H1 (cell line): ENCODE measurements at regions not wholly inside any gene's neighbourhood (a gene's known extent, or its start where the extent isn't known, plus 50 kb on each side); places are given as distances from the start of the nearest gene placed in this dataset.

Source experiments
- CTCF ChIA-PET: fragments of 300-600 bp; sonication (Branson Sonifier 250); formaldehyde crosslinking; loops from one replicate; lab custom pipeline; 2021; ENCODE audit not compliant: partially characterized antibody; lab: Charles Lee
- POLR2A ChIA-PET: fragments of 300-600 bp; sonication (Branson Sonifier 250); formaldehyde crosslinking; loops from one replicate; lab custom pipeline; 2021; ENCODE audit warnings: inconsistent platforms; ENCODE audit not compliant: partially characterized antibody; lab: Charles Lee
- DNase-seq, 2 experiments: peaks; one replicate each; pipeline versions ENCODE4 v3.0.0 to v3.0.0-alpha.2; 2010 to 2022; ENCODE audit warnings: low spot score in 2 of 2, low read depth in 1 of 2, mixed read lengths in 1 of 2
- FAIRE-seq: peaks from 2 replicates; lab custom pipeline; 2011; peaks lifted over from hg19 to GRCh38; lab: Jason Lieb, UNC
- H2AFZ ChIP-seq: 2 replicates; pipeline ENCODE4 v1.8.1; 2012; ENCODE audit warnings: low read length, inconsistent platforms
- H2AK5ac ChIP-seq: 2 replicates; pipeline ENCODE4 v1.6.1; 2013; ENCODE audit warnings: low read depth, low read length
- H2BK120ac ChIP-seq: replicated peaks from 2 replicates; pipeline ENCODE3; 2013; ENCODE audit warnings: low read depth, low read length, inconsistent platforms
- H2BK12ac ChIP-seq: 2 replicates; pipeline ENCODE4 v1.6.1; 2013; ENCODE audit warnings: low read depth, low read length
- H2BK15ac ChIP-seq: 2 replicates; pipeline ENCODE4 v1.6.1; 2013; ENCODE audit warnings: low read length
- H2BK20ac ChIP-seq: 2 replicates; pipeline ENCODE4 v1.6.1; 2013; ENCODE audit warnings: low read length
- H2BK5ac ChIP-seq: 2 replicates; pipeline ENCODE4 v1.6.1; 2013; ENCODE audit warnings: low read depth, low read length
- H3K14ac ChIP-seq: 2 replicates; pipeline ENCODE4 v1.6.1; 2013; ENCODE audit warnings: inconsistent platforms; ENCODE audit not compliant: insufficient read length
- H3K18ac ChIP-seq: 2 replicates; pipeline ENCODE4 v1.6.1; 2013; ENCODE audit warnings: low read length; ENCODE audit errors: extremely low read depth
- H3K23ac ChIP-seq: 2 replicates; pipeline ENCODE4 v1.6.1; 2013; ENCODE audit warnings: inconsistent platforms; ENCODE audit not compliant: insufficient read length
- H3K23me2 ChIP-seq: 2 replicates; pipeline ENCODE4 v1.6.1; 2013; ENCODE audit warnings: low read depth, low read length
- H3K27ac ChIP-seq: 2 replicates; pipeline ENCODE4 v1.6.1; 2011; ENCODE audit warnings: low read depth, low read length, inconsistent platforms
- H3K27me3 ChIP-seq, 4 experiments: replicated peaks in 1 of 4; 1 replicate in 1 of 4; 2 replicates in 3 of 4; pipeline versions ENCODE4 v1.6.1 to v1.8.1; 2011 to 2013; ENCODE audit warnings: low read length in 3 of 4, mild to moderate bottlenecking in 3 of 4, inconsistent platforms in 2 of 4, mixed read lengths in 2 of 4, moderate library complexity in 1 of 4; ENCODE audit not compliant: control insufficient read depth in 3 of 4, insufficient read depth in 3 of 4; ENCODE audit errors: extremely low read depth in 1 of 4
- H3K36me3 ChIP-seq, 4 experiments: 2 replicates each; pipeline versions ENCODE4 v1.6.1 to v1.8.1; 2011 to 2013; ENCODE audit warnings: mild to moderate bottlenecking in 4 of 4, low read length in 3 of 4, moderate library complexity in 2 of 4, control low read depth in 1 of 4, inconsistent platforms in 1 of 4; ENCODE audit not compliant: insufficient read depth in 4 of 4, control insufficient read depth in 2 of 4
- H3K4ac ChIP-seq: replicated peaks from 2 replicates; pipeline ENCODE3; 2013; ENCODE audit warnings: low read length, low read depth, mixed read lengths, inconsistent platforms; ENCODE audit not compliant: insufficient read length
- H3K4me1 ChIP-seq, 4 experiments: replicated peaks in 1 of 4; 1 replicate in 1 of 4; 2 replicates in 3 of 4; pipeline versions ENCODE4 v1.6.1 to v1.8.1; 2011 to 2013; ENCODE audit warnings: low read length in 3 of 4, inconsistent platforms in 2 of 4, mixed read lengths in 1 of 4; ENCODE audit not compliant: insufficient read depth in 4 of 4, control insufficient read depth in 3 of 4
- H3K4me2 ChIP-seq, 2 experiments: 2 replicates each; pipeline versions ENCODE4 v1.6.1 to v1.8.1; 2011 to 2013; ENCODE audit warnings: low read depth in 2 of 2, low read length in 2 of 2, control low read depth in 1 of 2, inconsistent platforms in 1 of 2, mild to moderate bottlenecking in 1 of 2; ENCODE audit not compliant: insufficient read depth in 1 of 2
- H3K4me3 ChIP-seq, 4 experiments: fragments of 200-600, 300-600 bp in 1 of 4; sonication (generic), shearing (Covaris generic), sonication (Bioruptor Twin) in 1 of 4; 2 replicates each; pipeline versions ENCODE4 v1.5.1 to v1.8.1; 2011 to 2016; ENCODE audit warnings: low read length in 4 of 4, low read depth in 3 of 4, control low read depth in 2 of 4, inconsistent platforms in 2 of 4, mild to moderate bottlenecking in 2 of 4, mixed read lengths in 1 of 4, moderate library complexity in 1 of 4; ENCODE audit not compliant: insufficient read depth in 2 of 4; ENCODE audit errors: extremely low read depth in 1 of 4
- H3K56ac ChIP-seq: replicated peaks from 2 replicates; pipeline ENCODE3; 2013; ENCODE audit warnings: low read depth, mild to moderate bottlenecking, mixed read lengths, low read length, inconsistent platforms; ENCODE audit not compliant: insufficient read length
- H3K79me1 ChIP-seq: 2 replicates; pipeline ENCODE4 v1.6.1; 2013; ENCODE audit warnings: low read depth, low read length, control low read depth
- H3K79me2 ChIP-seq, 2 experiments: 2 replicates each; pipeline versions ENCODE4 v1.6.1 to v1.8.1; 2012 to 2013; ENCODE audit warnings: low read length in 2 of 2, mild to moderate bottlenecking in 2 of 2, inconsistent platforms in 1 of 2; ENCODE audit not compliant: insufficient read depth in 2 of 2, control insufficient read depth in 1 of 2
- H3K9ac ChIP-seq, 4 experiments: replicated peaks in 1 of 4; 1 replicate in 1 of 4; 2 replicates in 3 of 4; pipeline versions ENCODE4 v1.6.1 to v1.8.1; 2011 to 2013; ENCODE audit warnings: low read depth in 3 of 4, low read length in 3 of 4, control low read depth in 2 of 4, mild to moderate bottlenecking in 2 of 4, moderate library complexity in 2 of 4, inconsistent platforms in 1 of 4; ENCODE audit errors: extremely low read depth in 1 of 4
- H3K9me3 ChIP-seq, 2 experiments: 2 replicates each; pipeline versions ENCODE4 v1.6.1 to v1.8.1; 2012 to 2013; ENCODE audit warnings: mild to moderate bottlenecking in 2 of 2, moderate library complexity in 2 of 2, control low read depth in 1 of 2, inconsistent platforms in 1 of 2, low read depth in 1 of 2, low read length in 1 of 2, mixed read lengths in 1 of 2; ENCODE audit not compliant: insufficient read depth in 2 of 2
- H4K20me1 ChIP-seq, 2 experiments: replicated peaks in 1 of 2; 2 replicates each; pipeline versions ENCODE3 to v1.8.1; 2011 to 2013; ENCODE audit warnings: inconsistent platforms in 2 of 2, low read length in 2 of 2, mild to moderate bottlenecking in 1 of 2; ENCODE audit not compliant: insufficient read depth in 2 of 2, control insufficient read depth in 1 of 2
- H4K5ac ChIP-seq: 2 replicates; pipeline ENCODE4 v1.6.1; 2013; ENCODE audit warnings: low read length, low read depth, mixed read lengths, inconsistent platforms; ENCODE audit not compliant: insufficient read length
- H4K8ac ChIP-seq: 2 replicates; pipeline ENCODE4 v1.8.0; 2013; ENCODE audit warnings: mild to moderate bottlenecking, moderate library complexity, low read length, inconsistent platforms; ENCODE audit not compliant: insufficient read depth; ENCODE audit errors: extremely low read depth
- H4K91ac ChIP-seq: replicated peaks from 2 replicates; pipeline ENCODE3; 2013; ENCODE audit warnings: low read length, mixed read lengths, inconsistent platforms; ENCODE audit not compliant: insufficient read length
- BACH1 ChIP-seq: IDR thresholded peaks from 2 replicates; pipeline ENCODE4 v1.6.1; 2012; ENCODE audit warnings: low read length, improper control_type of control experiment
- BCL11A ChIP-seq, 2 experiments: IDR thresholded peaks; one replicate each; pipeline ENCODE4 v1.6.1; 2011; ENCODE audit warnings: low read depth in 2 of 2, low read length in 2 of 2, mild to moderate bottlenecking in 2 of 2
- BRCA1 ChIP-seq: IDR thresholded peaks from 2 replicates; pipeline ENCODE4 v1.6.1; 2012; ENCODE audit warnings: low read depth, low read length, improper control_type of control experiment
- CEBPB ChIP-seq: IDR thresholded peaks from 2 replicates; pipeline ENCODE4 v1.6.1; 2012; ENCODE audit warnings: low read depth, low read length
- EP300 ChIP-seq, 2 experiments: IDR thresholded peaks; 1 replicate in 1 of 2; 2 replicates in 1 of 2; pipeline ENCODE4 v1.6.1; 2011 to 2012; ENCODE audit warnings: low read depth in 2 of 2, low read length in 2 of 2, mild to moderate bottlenecking in 2 of 2, borderline replicate concordance in 1 of 2, inconsistent platforms in 1 of 2, moderate library complexity in 1 of 2
- GABPA ChIP-seq: IDR thresholded peaks from 2 replicates; pipeline ENCODE4 v1.6.1; 2011; ENCODE audit warnings: mild to moderate bottlenecking, low read length, moderate library complexity, borderline replicate concordance; ENCODE audit not compliant: insufficient read depth
- NANOG ChIP-seq: IDR thresholded peaks from 2 replicates; pipeline ENCODE4 v1.6.1; 2011; ENCODE audit warnings: low read length, low read depth, mild to moderate bottlenecking, inconsistent platforms; ENCODE audit not compliant: insufficient read depth, poor library complexity, severe bottlenecking
- PHF8 ChIP-seq: fragments of 200-600 bp; sonication (generic); conservative IDR thresholded peaks from 2 replicates; pipeline ENCODE4 v1.7.1; 2012; ENCODE audit warnings: low read depth, mild to moderate bottlenecking, inconsistent platforms, low read length, moderate library complexity
- RAD21 ChIP-seq, 2 experiments: IDR thresholded peaks in 1 of 2; conservative IDR thresholded peaks in 1 of 2; 2 replicates each; pipeline ENCODE4 v1.6.1; 2011; ENCODE audit warnings: low read depth in 2 of 2, low read length in 2 of 2, improper control_type of control experiment in 1 of 2, inconsistent platforms in 1 of 2, mild to moderate bottlenecking in 1 of 2, moderate library complexity in 1 of 2
- RFX5 ChIP-seq: IDR thresholded peaks from 2 replicates; pipeline ENCODE4 v1.6.1; 2011; ENCODE audit warnings: low read depth, low read length, improper control_type of control experiment, borderline replicate concordance
- RXRA ChIP-seq: IDR thresholded peaks from 2 replicates; pipeline ENCODE4 v1.6.1; 2011; ENCODE audit warnings: low read depth, mild to moderate bottlenecking, low read length, moderate library complexity; ENCODE audit not compliant: insufficient read depth
- SAP30 ChIP-seq: fragments of 300-600 bp; sonication (generic); IDR thresholded peaks from 2 replicates; pipeline ENCODE4 v1.7.1; 2012; ENCODE audit warnings: low read length, moderate library complexity, mild to moderate bottlenecking, inconsistent platforms; ENCODE audit not compliant: insufficient read depth, insufficient replicate concordance
- SIN3A ChIP-seq, 2 experiments: IDR thresholded peaks in 1 of 2; conservative IDR thresholded peaks in 1 of 2; 2 replicates each; pipeline ENCODE4 v1.6.1; 2011 to 2012; ENCODE audit warnings: low read length in 2 of 2, improper control_type of control experiment in 1 of 2, low read depth in 1 of 2, mild to moderate bottlenecking in 1 of 2
- TEAD4 ChIP-seq: IDR thresholded peaks from 2 replicates; pipeline ENCODE4 v1.6.1; 2012; ENCODE audit warnings: low read depth, low read length, inconsistent platforms, mixed read lengths
- WGBS, 2 experiments: shearing (Covaris generic) in 1 of 2; methylation state at CpG; one replicate each; pipeline versions ENCODE4 v1.1.6 to v1.1.7; 2013 to 2015; ENCODE audit warnings: low lambda C conversion rate in 2 of 2, mixed read lengths in 2 of 2, inconsistent platforms in 1 of 2, low coverage in 1 of 2, missing lambda C conversion rate in 1 of 2; ENCODE audit not compliant: insufficient replicate concordance in 2 of 2, insufficient coverage in 1 of 2, insufficient read length in 1 of 2; ENCODE audit errors: extremely low coverage in 1 of 2, missing lambda C conversion rate in 1 of 2; 5-methylcytosine and 5-hydroxymethylcytosine counted together

DNA sequence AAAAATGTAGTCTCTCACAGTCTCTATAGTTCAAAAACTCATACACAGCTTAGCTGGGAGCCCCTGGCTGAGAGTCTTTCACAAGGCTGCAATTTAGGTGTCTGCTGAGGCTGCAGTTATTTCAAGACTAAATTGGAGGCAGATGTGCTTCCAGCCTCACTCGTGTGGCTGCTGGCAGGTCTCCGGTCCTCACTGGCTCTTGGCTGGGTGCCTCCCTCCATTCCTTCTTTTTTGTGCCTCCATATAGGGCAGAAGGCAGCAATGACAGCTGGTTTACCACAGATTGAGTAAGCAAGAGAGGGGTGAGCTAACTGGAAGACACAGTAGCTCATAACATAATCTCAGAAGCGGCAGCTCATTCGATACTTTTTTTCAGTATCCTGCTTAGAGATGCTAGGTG, 2167.7 kb upstream of the WWC1 start:
- no peak overlapping the region for H3K23ac ChIP-seq
- no peak overlapping the region for H3K4me3 ChIP-seq
- H2BK120ac ChIP-seq, result no peak overlapping the region
- no peaks in the 10 kb centered on the region for H3K23me2 ChIP-seq
- H3K79me1 ChIP-seq, result no peaks in the 10 kb centered on the region
- H3K36me3 ChIP-seq, result no peaks in the 10 kb centered on the region
- H4K20me1 ChIP-seq, result no peaks in the 10 kb centered on the region
- H2BK20ac ChIP-seq, result no peak overlapping the region
- no peak overlapping the region for H4K5ac ChIP-seq
- H3K4me2 ChIP-seq, result no peak overlapping the region
- no peaks in the 10 kb centered on the region for H3K27me3 ChIP-seq
- no peak for FAIRE-seq
- H3K4ac ChIP-seq, result no peak overlapping the region
- no peaks in the 10 kb centered on the region for H3K79me2 ChIP-seq
- no peak overlapping the region for H2AK5ac ChIP-seq
- no peak overlapping the region for H3K18ac ChIP-seq
- 0 out of 4 replicates have a peak, but pooled peaks cover 0 to 5% of the 10 kb centered on the region in 2 experiments for H3K9me3 ChIP-seq
- no peak overlapping the region for H2BK12ac ChIP-seq
- POLR2A ChIA-PET, result no interaction called here
- H4K91ac ChIP-seq, result no peak overlapping the region
- 85% methylated on average over 4 of the region's 4 CpGs; no CpG with 5 or more reads in 1 of the 2 experiments for WGBS, 2 experiments
- H2BK5ac ChIP-seq, result no peak overlapping the region
- H3K27ac ChIP-seq, result no peak overlapping the region
- H2AFZ ChIP-seq, result no peak overlapping the region; the same call in 1 of the 2 replicates
- DNase-seq, result no peak
- H3K14ac ChIP-seq, result no peak overlapping the region
- H2BK15ac ChIP-seq, result no peak overlapping the region
- H3K4me1 ChIP-seq, result no peaks in the 10 kb centered on the region
- CTCF ChIA-PET, result no interaction called here
- H3K56ac ChIP-seq, result no peak overlapping the region
- H4K8ac ChIP-seq, result no peak overlapping the region
- no peak overlapping the region for H3K9ac ChIP-seq
- no peak for TF ChIP-seq BCL11A (IDR thresholded peaks at IDR 0.05; ENCODE audit: low read depth in 2 of 2, low read length in 2 of 2)
- no peak for TF ChIP-seq GABPA
- no peak for TF ChIP-seq CEBPB
- no peak for TF ChIP-seq SIN3A (conservative IDR thresholded peaks at IDR 0.05 in 1 of 2, IDR thresholded peaks at IDR 0.05 in 1 of 2; ENCODE audit: low read depth in 1 of 2, low read length in 2 of 2)
- no peak for TF ChIP-seq BRCA1
- no peak for TF ChIP-seq NANOG
- no peak for TF ChIP-seq BACH1
- no peak for TF ChIP-seq TEAD4
- TF ChIP-seq RXRA, result no peak
- no peak for TF ChIP-seq RAD21 (IDR thresholded peaks at IDR 0.05 in 1 of 2, conservative IDR thresholded peaks at IDR 0.05 in 1 of 2; ENCODE audit: low read depth in 2 of 2, low read length in 2 of 2)
- TF ChIP-seq EP300 (IDR thresholded peaks at IDR 0.05; ENCODE audit: borderline replicate concordance in 1 of 2, low read depth in 2 of 2, low read length in 2 of 2), result no peak
- TF ChIP-seq SAP30, result no peak
- no peak for TF ChIP-seq PHF8
- no peak for TF ChIP-seq RFX5
